K562 (cell line): ENCODE measurements at regions not wholly inside any gene's neighbourhood (a gene's known extent, or its start where the extent isn't known, plus 50 kb on each side); places are given as distances from the start of the nearest gene placed in this dataset.

Experiments
- ARID2 ChIP-seq: fragments of 450-650 bp; IDR thresholded peaks from 2 replicates; pipeline ENCODE4 v1.6.1; 2017; ENCODE audit warnings: antibody characterized with exemption, mild to moderate bottlenecking
- ERF ChIP-seq: fragments of 450-650 bp; formaldehyde crosslinking; IDR thresholded peaks from 2 replicates; pipeline ENCODE4 v1.4.0; 2020; ENCODE audit warnings: mild to moderate bottlenecking, mixed read lengths
- FOXK1 ChIP-seq: sonication (generic); formaldehyde crosslinking; IDR thresholded peaks from 2 replicates; pipeline ENCODE4 v1.8.0; 2022; ENCODE audit warnings: missing genetic modification reagents, mild to moderate bottlenecking, borderline replicate concordance
- OTX1 ChIP-seq: fragments of 450-650 bp; formaldehyde crosslinking; IDR thresholded peaks from 2 replicates; pipeline ENCODE4 v1.4.0; 2022; ENCODE audit warnings: mild to moderate bottlenecking
- SAP30 ChIP-seq: fragments of 200-600 bp; sonication (generic); IDR thresholded peaks from 2 replicates; pipeline ENCODE4 v1.6.1; 2012; ENCODE audit warnings: borderline replicate concordance, low read depth, mild to moderate bottlenecking, moderate library complexity, low read length, control low read depth, inconsistent platforms; ENCODE audit not compliant: insufficient read depth, poor library complexity, severe bottlenecking
- ZBTB7A ChIP-seq: IDR thresholded peaks from 2 replicates; pipeline ENCODE4 v1.6.1; 2011; ENCODE audit warnings: low read depth, mild to moderate bottlenecking, low read length, moderate library complexity, borderline replicate concordance; ENCODE audit not compliant: control insufficient read depth
- ZNF184 ChIP-seq: sonication (generic); formaldehyde crosslinking; IDR thresholded peaks from 2 replicates; pipeline ENCODE4 v1.5.0; 2020; ENCODE audit warnings: missing genetic modification reagents
- ZNF41 ChIP-seq: fragments of 250-450 bp; sonication (Bioruptor Pico); conservative IDR thresholded peaks from 2 replicates; pipeline ENCODE4 v1.4.0; 2020; ENCODE audit warnings: mild to moderate bottlenecking
- TF ChIP-seq, protein P1 (sequence below): sonication (generic); formaldehyde crosslinking; IDR thresholded peaks from 2 replicates; pipeline ENCODE4 v1.8.0; 2023; ENCODE audit warnings: missing genetic modification reagents, mild to moderate bottlenecking, borderline replicate concordance
- TF ChIP-seq, protein P2 (sequence below): sonication (generic); formaldehyde crosslinking; IDR thresholded peaks from 2 replicates; pipeline ENCODE4 v1.8.1; 2023; ENCODE audit warnings: mild to moderate bottlenecking, missing genetic modification reagents, moderate library complexity

GRCh38 chr12:93191956-93192355, 185.8 kb upstream of the NUDT4 start (continued):
- TF ChIP-seq OTX1 (CRISPR knock-in tag) (no peak), SAP30 (no peak), ARID2 (no peak), ZNF184 (CRISPR knock-in tag) (no peak), FOXK1 (CRISPR knock-in tag) (no peak), ZBTB7A (no peak), ERF (CRISPR knock-in tag) (no peak), ZNF41 (CRISPR knock-in tag) (no peak)
- TF ChIP-seq, protein P1, sequence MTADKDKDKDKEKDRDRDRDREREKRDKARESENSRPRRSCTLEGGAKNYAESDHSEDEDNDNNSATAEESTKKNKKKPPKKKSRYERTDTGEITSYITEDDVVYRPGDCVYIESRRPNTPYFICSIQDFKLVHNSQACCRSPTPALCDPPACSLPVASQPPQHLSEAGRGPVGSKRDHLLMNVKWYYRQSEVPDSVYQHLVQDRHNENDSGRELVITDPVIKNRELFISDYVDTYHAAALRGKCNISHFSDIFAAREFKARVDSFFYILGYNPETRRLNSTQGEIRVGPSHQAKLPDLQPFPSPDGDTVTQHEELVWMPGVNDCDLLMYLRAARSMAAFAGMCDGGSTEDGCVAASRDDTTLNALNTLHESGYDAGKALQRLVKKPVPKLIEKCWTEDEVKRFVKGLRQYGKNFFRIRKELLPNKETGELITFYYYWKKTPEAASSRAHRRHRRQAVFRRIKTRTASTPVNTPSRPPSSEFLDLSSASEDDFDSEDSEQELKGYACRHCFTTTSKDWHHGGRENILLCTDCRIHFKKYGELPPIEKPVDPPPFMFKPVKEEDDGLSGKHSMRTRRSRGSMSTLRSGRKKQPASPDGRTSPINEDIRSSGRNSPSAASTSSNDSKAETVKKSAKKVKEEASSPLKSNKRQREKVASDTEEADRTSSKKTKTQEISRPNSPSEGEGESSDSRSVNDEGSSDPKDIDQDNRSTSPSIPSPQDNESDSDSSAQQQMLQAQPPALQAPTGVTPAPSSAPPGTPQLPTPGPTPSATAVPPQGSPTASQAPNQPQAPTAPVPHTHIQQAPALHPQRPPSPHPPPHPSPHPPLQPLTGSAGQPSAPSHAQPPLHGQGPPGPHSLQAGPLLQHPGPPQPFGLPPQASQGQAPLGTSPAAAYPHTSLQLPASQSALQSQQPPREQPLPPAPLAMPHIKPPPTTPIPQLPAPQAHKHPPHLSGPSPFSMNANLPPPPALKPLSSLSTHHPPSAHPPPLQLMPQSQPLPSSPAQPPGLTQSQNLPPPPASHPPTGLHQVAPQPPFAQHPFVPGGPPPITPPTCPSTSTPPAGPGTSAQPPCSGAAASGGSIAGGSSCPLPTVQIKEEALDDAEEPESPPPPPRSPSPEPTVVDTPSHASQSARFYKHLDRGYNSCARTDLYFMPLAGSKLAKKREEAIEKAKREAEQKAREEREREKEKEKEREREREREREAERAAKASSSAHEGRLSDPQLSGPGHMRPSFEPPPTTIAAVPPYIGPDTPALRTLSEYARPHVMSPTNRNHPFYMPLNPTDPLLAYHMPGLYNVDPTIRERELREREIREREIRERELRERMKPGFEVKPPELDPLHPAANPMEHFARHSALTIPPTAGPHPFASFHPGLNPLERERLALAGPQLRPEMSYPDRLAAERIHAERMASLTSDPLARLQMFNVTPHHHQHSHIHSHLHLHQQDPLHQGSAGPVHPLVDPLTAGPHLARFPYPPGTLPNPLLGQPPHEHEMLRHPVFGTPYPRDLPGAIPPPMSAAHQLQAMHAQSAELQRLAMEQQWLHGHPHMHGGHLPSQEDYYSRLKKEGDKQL (CRISPR knock-in tag): no peak
- TF ChIP-seq, protein P2, sequence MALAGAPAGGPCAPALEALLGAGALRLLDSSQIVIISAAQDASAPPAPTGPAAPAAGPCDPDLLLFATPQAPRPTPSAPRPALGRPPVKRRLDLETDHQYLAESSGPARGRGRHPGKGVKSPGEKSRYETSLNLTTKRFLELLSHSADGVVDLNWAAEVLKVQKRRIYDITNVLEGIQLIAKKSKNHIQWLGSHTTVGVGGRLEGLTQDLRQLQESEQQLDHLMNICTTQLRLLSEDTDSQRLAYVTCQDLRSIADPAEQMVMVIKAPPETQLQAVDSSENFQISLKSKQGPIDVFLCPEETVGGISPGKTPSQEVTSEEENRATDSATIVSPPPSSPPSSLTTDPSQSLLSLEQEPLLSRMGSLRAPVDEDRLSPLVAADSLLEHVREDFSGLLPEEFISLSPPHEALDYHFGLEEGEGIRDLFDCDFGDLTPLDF (CRISPR knock-in tag): no peak
